ENCODE measurements at regions not wholly inside any gene's neighbourhood (a gene's known extent, or its start where the extent isn't known, plus 50 kb on each side); places are given as distances from the start of the nearest gene placed in this dataset.

GRCh38 chr12:28966046-28966780 lies 182.9 kb upstream of the FAR2 start:
- no peak overlapping the region for H3K27ac ChIP-seq (ENCODE audit: low read depth)
- 31% methylated on average over 3 of the region's 3 CpGs for WGBS
- no peak overlapping the region for H3K4me3 ChIP-seq (ENCODE audit: low read depth, low read length)
- DNase-seq (ENCODE audit: extremely low spot score): no peak
- H3K4me1 ChIP-seq (ENCODE audit: insufficient read depth): no peaks in the 10 kb centered on the region
- H3K36me3 ChIP-seq (ENCODE audit: insufficient read depth): no peaks in the 10 kb centered on the region

GRCh38 chr12:28967426-28967825 lies 181.7 kb upstream of the FAR2 start:
- 96% methylated on average over 8 of the region's 8 CpGs for WGBS
- Histone ChIP-seq H3K4me3 (ENCODE audit: low read depth, low read length) (no peak overlapping the region), H3K4me1 (ENCODE audit: insufficient read depth) (no peaks in the 10 kb centered on the region), H3K36me3 (ENCODE audit: insufficient read depth) (no peaks in the 10 kb centered on the region), H3K27ac (ENCODE audit: low read depth) (no peak overlapping the region)
- DNase-seq (ENCODE audit: extremely low spot score): no peak

GRCh38 chr12:28973491-28973890 lies 175.6 kb upstream of the FAR2 start:
- no peak overlapping the region for H3K27ac ChIP-seq (ENCODE audit: low read depth)
- WGBS: 62% methylated on average over 2 of the region's 2 CpGs
- no peaks in the 10 kb centered on the region for H3K36me3 ChIP-seq (ENCODE audit: insufficient read depth)
- no peaks in the 10 kb centered on the region for H3K4me1 ChIP-seq (ENCODE audit: insufficient read depth)
- no peak overlapping the region for H3K4me3 ChIP-seq (ENCODE audit: low read depth, low read length)
- no peak for DNase-seq (ENCODE audit: extremely low spot score)

GRCh38 chr12:28974166-28974565 lies 174.9 kb upstream of the FAR2 start:
- no peak for DNase-seq (ENCODE audit: extremely low spot score)
- Histone ChIP-seq H3K4me3 (ENCODE audit: low read depth, low read length) (no peak overlapping the region), H3K4me1 (ENCODE audit: insufficient read depth) (no peaks in the 10 kb centered on the region), H3K36me3 (ENCODE audit: insufficient read depth) (no peaks in the 10 kb centered on the region), H3K27ac (ENCODE audit: low read depth) (no peak overlapping the region)
- 85% methylated on average over 1 of the region's 1 CpG for WGBS

- no peak overlapping the region for H3K27ac ChIP-seq (ENCODE audit: low read depth)
- H3K4me3 ChIP-seq (ENCODE audit: low read depth, low read length): no peak overlapping the region
- H3K4me1 ChIP-seq (ENCODE audit: insufficient read depth): no peaks in the 10 kb centered on the region
- 100% methylated on average over 1 of the region's 1 CpG for WGBS
- no peak for DNase-seq (ENCODE audit: extremely low spot score)
- no peaks in the 10 kb centered on the region for H3K36me3 ChIP-seq (ENCODE audit: insufficient read depth)
Observed at GRCh38 chr12:28974883-28975282, 174.2 kb upstream of the FAR2 start.

- WGBS: 34% methylated on average over 3 of the region's 3 CpGs
- H3K27ac ChIP-seq (ENCODE audit: low read depth): no peak overlapping the region
- DNase-seq (ENCODE audit: extremely low spot score): no peak
- H3K36me3 ChIP-seq (ENCODE audit: insufficient read depth): no peaks in the 10 kb centered on the region
- no peak overlapping the region for H3K4me3 ChIP-seq (ENCODE audit: low read depth, low read length)
- H3K4me1 ChIP-seq (ENCODE audit: insufficient read depth): no peaks in the 10 kb centered on the region
Observed at GRCh38 chr12:28975564-28976340, 173.3 kb upstream of the FAR2 start.

GRCh38 chr12:28980436-28980835 lies 168.6 kb upstream of the FAR2 start:
- no peak overlapping the region for H3K27ac ChIP-seq (ENCODE audit: low read depth)
- 85% methylated on average over 4 of the region's 4 CpGs for WGBS
- no peak for DNase-seq (ENCODE audit: extremely low spot score)
- H3K4me3 ChIP-seq (ENCODE audit: low read depth, low read length): no peak overlapping the region
- no peaks in the 10 kb centered on the region for H3K4me1 ChIP-seq (ENCODE audit: insufficient read depth)
- no peaks in the 10 kb centered on the region for H3K36me3 ChIP-seq (ENCODE audit: insufficient read depth)

- Histone ChIP-seq H3K36me3 (ENCODE audit: insufficient read depth) (no peaks in the 10 kb centered on the region), H3K27ac (ENCODE audit: low read depth) (no peak overlapping the region), H3K4me3 (ENCODE audit: low read depth, low read length) (no peak overlapping the region), H3K4me1 (ENCODE audit: insufficient read depth) (no peaks in the 10 kb centered on the region)
- WGBS: 75% methylated on average over 5 of the region's 5 CpGs
- DNase-seq (ENCODE audit: extremely low spot score): no peak
Observed at GRCh38 chr12:28987538-28988324, 161.3 kb upstream of the FAR2 start.

GRCh38 chr12:28988325-28988704 lies 160.8 kb upstream of the FAR2 start:
- Histone ChIP-seq H3K4me1 (ENCODE audit: insufficient read depth) (no peaks in the 10 kb centered on the region), H3K4me3 (ENCODE audit: low read depth, low read length) (no peak overlapping the region), H3K36me3 (ENCODE audit: insufficient read depth) (no peaks in the 10 kb centered on the region), H3K27ac (ENCODE audit: low read depth) (no peak overlapping the region)
- DNase-seq (ENCODE audit: extremely low spot score): no peak
- WGBS: 23% methylated on average over 2 of the region's 2 CpGs

- Histone ChIP-seq H3K36me3 (ENCODE audit: insufficient read depth) (no peaks in the 10 kb centered on the region), H3K4me3 (ENCODE audit: low read depth, low read length) (no peak overlapping the region), H3K27ac (ENCODE audit: low read depth) (no peak overlapping the region), H3K4me1 (ENCODE audit: insufficient read depth) (no peaks in the 10 kb centered on the region)
- WGBS: 92% methylated on average over 2 of the region's 2 CpGs
- no peak for DNase-seq (ENCODE audit: extremely low spot score)
Observed at GRCh38 chr12:28991626-28992025, 157.5 kb upstream of the FAR2 start.

- 62% methylated on average over 5 of the region's 5 CpGs for whole genome bisulfite sequencing
- no peak for DNase-seq (ENCODE audit: extremely low spot score)
- Histone ChIP-seq H3K36me3 (ENCODE audit: insufficient read depth) (no peaks in the 10 kb centered on the region), H3K4me3 (ENCODE audit: low read depth, low read length) (no peak overlapping the region), H3K27ac (ENCODE audit: low read depth) (no peak overlapping the region), H3K4me1 (ENCODE audit: insufficient read depth) (no peaks in the 10 kb centered on the region)
Observed at GRCh38 chr12:28993720-28994119, 155.4 kb upstream of the FAR2 start.

- Histone ChIP-seq H3K4me3 (ENCODE audit: low read depth, low read length) (no peak overlapping the region), H3K36me3 (ENCODE audit: insufficient read depth) (no peaks in the 10 kb centered on the region), H3K27ac (ENCODE audit: low read depth) (no peak overlapping the region), H3K4me1 (ENCODE audit: insufficient read depth) (no peaks in the 10 kb centered on the region)
- DNase-seq (ENCODE audit: extremely low spot score): no peak
- 41% methylated on average over 3 of the region's 3 CpGs for WGBS
Observed at GRCh38 chr12:28994179-28994715, 154.8 kb upstream of the FAR2 start.

GRCh38 chr12:28996688-28997087 lies 152.4 kb upstream of the FAR2 start:
- no peak for DNase-seq (ENCODE audit: extremely low spot score)
- Histone ChIP-seq H3K4me1 (ENCODE audit: insufficient read depth) (no peaks in the 10 kb centered on the region), H3K36me3 (ENCODE audit: insufficient read depth) (no peaks in the 10 kb centered on the region), H3K27ac (ENCODE audit: low read depth) (no peak overlapping the region), H3K4me3 (ENCODE audit: low read depth, low read length) (no peak overlapping the region)
- whole genome bisulfite sequencing: 95% methylated on average over 5 of the region's 5 CpGs

Measured in urinary bladder (tissue), 3 donors.